Tibial nerve (tissue), 4 donors: ENCODE measurements at regions not wholly inside any gene's neighbourhood (a gene's known extent, or its start where the extent isn't known, plus 50 kb on each side); places are given as distances from the start of the nearest gene placed in this dataset.

Source experiments
- DNase-seq, 2 donors: peaks; one replicate each; pipeline ENCODE4 v3.0.0-alpha.2; 2019; ENCODE audit warnings: low spot score in 2 of 2
- H3K27ac ChIP-seq, 4 donors: fragments of 200-600 bp; sonication (generic) in 3 of 4; one replicate each; pipeline ENCODE4 v1.5.1; 2017 to 2019; ENCODE audit warnings: mild to moderate bottlenecking in 1 of 4
- H3K27me3 ChIP-seq, 2 donors: fragments of 200-600 bp; sonication (generic) in 1 of 2; one replicate each; pipeline versions ENCODE4 v1.5.1 to v1.6.0; 2017 to 2019
- H3K36me3 ChIP-seq, 3 donors: fragments of 200-600 bp; sonication (generic); one replicate each; pipeline ENCODE4 v1.5.1; 2018 to 2019
- H3K4me1 ChIP-seq, 4 donors: fragments of 200-600 bp; sonication (generic) in 3 of 4; one replicate each; pipeline ENCODE4 v1.5.1; 2017 to 2019
- H3K4me3 ChIP-seq, 4 donors: fragments of 200-600 bp; sonication (generic) in 3 of 4; one replicate each; pipeline ENCODE4 v1.5.1; 2017 to 2019; ENCODE audit warnings: mild to moderate bottlenecking in 1 of 4, moderate library complexity in 1 of 4
- H3K9me3 ChIP-seq, 4 donors: fragments of 200-600 bp; sonication (generic) in 3 of 4; one replicate each; pipeline ENCODE4 v1.5.1; 2017 to 2019
- CTCF ChIP-seq, 5 experiments: fragments of 200-600 bp in 3 of 5; fragments of 450-650 bp in 2 of 5; sonication (generic) in 3 of 5; IDR thresholded peaks; one replicate each; pipeline ENCODE4 v1.5.1; 2016 to 2019; ENCODE audit warnings: antibody characterized with exemption in 5 of 5, mild to moderate bottlenecking in 3 of 5, moderate library complexity in 2 of 5
- EP300 ChIP-seq, 2 donors: sonication (generic); formaldehyde crosslinking; IDR thresholded peaks; one replicate each; pipeline ENCODE4 v1.6.1; 2017; ENCODE audit warnings: antibody characterized with exemption in 2 of 2, mild to moderate bottlenecking in 1 of 2
- POLR2A ChIP-seq, 2 donors: fragments of 450-650 bp; IDR thresholded peaks; one replicate each; pipeline ENCODE4 v1.6.1; 2017; ENCODE audit warnings: antibody characterized with exemption in 2 of 2, mild to moderate bottlenecking in 2 of 2, moderate library complexity in 2 of 2
- WGBS, 2 donors: methylation state at CpG; one replicate each; pipeline ENCODE4 v1.1.5; 2018; 5-methylcytosine and 5-hydroxymethylcytosine counted together

DNA sequence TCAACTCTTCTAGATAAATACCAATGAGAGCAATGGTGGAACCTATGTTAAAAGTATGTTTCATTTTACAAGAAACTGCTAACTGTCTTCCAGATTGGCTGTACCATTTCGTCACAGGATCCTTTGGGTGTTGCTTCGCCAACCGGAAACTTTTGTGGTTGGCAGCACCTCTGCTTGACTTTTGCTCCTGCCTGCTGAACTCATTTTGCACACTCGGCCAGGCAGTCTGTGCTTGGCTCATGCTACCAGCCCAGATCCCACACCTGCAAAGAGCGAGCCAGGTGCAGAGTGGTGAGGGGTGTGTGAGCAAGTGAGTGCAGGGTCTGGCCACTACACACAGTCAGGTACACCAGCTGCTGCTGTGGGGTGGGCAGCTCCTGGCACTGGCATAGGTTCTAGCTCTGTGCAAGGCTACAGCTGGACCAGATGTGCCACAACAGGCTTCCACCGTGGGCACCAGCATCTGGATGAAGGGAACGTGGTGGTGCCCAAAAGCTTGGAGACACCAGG is 422.3 kb downstream of the PRR16 start:
- no peak for TF ChIP-seq EP300 (IDR thresholded peaks at IDR 0.05)
- no peak for TF ChIP-seq POLR2A (IDR thresholded peaks at IDR 0.05)
- TF ChIP-seq CTCF (IDR thresholded peaks at IDR 0.05): no peak
- Histone ChIP-seq H3K9me3 (no peaks in the 10 kb centered on the region), H3K27me3 (no peaks in the 10 kb centered on the region), H3K4me3 (no peak overlapping the region), H3K4me1 (no peaks in the 10 kb centered on the region), H3K27ac (no peak overlapping the region), H3K36me3 (no peaks in the 10 kb centered on the region)
- 70 to 95% methylated on average over 7 of the region's 7 CpGs for WGBS, 2 donors
- DNase-seq: no peak

DNA sequence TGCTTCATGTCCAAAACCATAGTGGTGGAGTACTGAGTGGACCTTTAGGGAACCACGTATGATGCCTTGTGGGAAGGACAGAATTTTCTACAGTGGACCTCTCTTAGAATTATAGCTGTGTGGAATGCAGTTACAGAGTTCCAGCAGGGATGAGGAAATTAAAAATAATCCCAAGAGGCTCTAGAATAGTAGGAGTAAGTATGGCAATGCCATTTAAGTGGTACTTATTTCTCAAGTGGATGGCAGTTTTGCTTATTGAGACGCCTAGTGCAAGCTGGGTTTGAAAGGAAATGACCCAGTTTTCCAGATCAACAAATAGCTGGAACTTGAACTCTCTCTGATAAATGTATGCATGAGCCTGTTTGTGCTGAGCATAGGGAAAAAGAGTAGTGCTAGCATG is 431.6 kb downstream of the PRR16 start:
- Histone ChIP-seq H3K9me3 (no peaks in the 10 kb centered on the region), H3K27me3 (no peaks in the 10 kb centered on the region), H3K36me3 (no peaks in the 10 kb centered on the region), H3K27ac (no peak overlapping the region), H3K4me1 (no peaks in the 10 kb centered on the region), H3K4me3 (no peak overlapping the region)
- 76 to 82% methylated on average over 2 of the region's 2 CpGs for whole genome bisulfite sequencing, 2 donors
- DNase-seq: no peak
- TF ChIP-seq CTCF (IDR thresholded peaks at IDR 0.05) (no peak), EP300 (IDR thresholded peaks at IDR 0.05) (no peak), POLR2A (IDR thresholded peaks at IDR 0.05) (no peak)

GRCh38 chr5:120901199-120901598 is 437.1 kb downstream of the PRR16 start:
- Histone ChIP-seq H3K4me3 (no peak overlapping the region), H3K36me3 (no peaks in the 10 kb centered on the region), H3K27ac (no peak overlapping the region), H3K27me3 (no peaks in the 10 kb centered on the region), H3K4me1 (no peaks in the 10 kb centered on the region), H3K9me3 (no peaks in the 10 kb centered on the region)
- no peak for DNase-seq
- TF ChIP-seq POLR2A (IDR thresholded peaks at IDR 0.05): no peak
- no peak for TF ChIP-seq EP300 (IDR thresholded peaks at IDR 0.05)
- TF ChIP-seq CTCF (IDR thresholded peaks at IDR 0.05): no peak
- 63 to 71% methylated on average over 1 of the region's 1 CpG for WGBS, 2 donors

DNA sequence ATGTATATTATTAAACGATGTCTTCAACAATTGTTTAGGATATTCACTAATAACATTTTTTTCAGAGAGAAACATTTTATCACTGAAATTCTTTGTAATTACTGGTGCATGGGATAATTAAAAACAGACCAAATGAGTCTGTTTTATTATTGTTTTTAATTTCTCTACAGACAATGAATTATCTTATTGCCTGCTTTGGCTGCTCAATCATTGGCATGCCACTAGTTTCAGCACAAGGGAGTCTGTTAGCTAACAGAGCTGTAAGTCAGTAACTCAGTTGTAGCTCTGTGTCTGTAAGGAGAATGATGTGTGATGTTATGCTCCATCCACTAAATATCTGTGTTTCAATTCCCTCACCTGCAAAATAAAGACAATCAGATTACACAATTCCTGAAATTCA is 443.9 kb downstream of the PRR16 start:
- TF ChIP-seq EP300 (IDR thresholded peaks at IDR 0.05) (no peak), POLR2A (IDR thresholded peaks at IDR 0.05) (no peak), CTCF (IDR thresholded peaks at IDR 0.05) (no peak)
- H3K36me3 ChIP-seq: no peaks in the 10 kb centered on the region
- no peak overlapping the region for H3K4me3 ChIP-seq
- no peak overlapping the region for H3K27ac ChIP-seq
- WGBS, 2 donors: 94 to 97% methylated on average over 1 of the region's 1 CpG
- no peaks in the 10 kb centered on the region for H3K4me1 ChIP-seq
- DNase-seq: no peak
- H3K27me3 ChIP-seq: no peaks in the 10 kb centered on the region
- H3K9me3 ChIP-seq: no peaks in the 10 kb centered on the region

DNA sequence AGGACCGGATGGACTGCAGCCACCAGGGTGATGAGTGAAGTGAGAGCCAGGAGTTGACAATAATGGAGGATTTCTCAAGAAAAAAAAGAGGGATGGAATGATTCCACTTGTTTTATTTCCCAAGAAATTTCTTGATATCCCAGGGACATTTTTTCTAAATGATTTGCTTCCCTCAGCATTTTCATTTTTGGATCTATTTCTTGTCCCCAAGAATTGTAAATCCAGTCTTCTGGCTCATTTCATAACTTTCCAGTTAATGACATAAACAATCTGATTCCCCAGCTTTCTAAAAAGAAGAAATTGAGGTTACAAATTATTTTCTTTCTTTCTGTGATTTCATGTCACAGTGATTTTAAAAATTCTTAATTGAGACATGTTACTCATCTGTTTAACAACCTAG is 446.5 kb downstream of the PRR16 start:
- TF ChIP-seq POLR2A (IDR thresholded peaks at IDR 0.05) (no peak), CTCF (IDR thresholded peaks at IDR 0.05) (no peak), EP300 (IDR thresholded peaks at IDR 0.05) (no peak)
- Histone ChIP-seq H3K4me1 (no peaks in the 10 kb centered on the region), H3K36me3 (no peaks in the 10 kb centered on the region), H3K4me3 (no peak overlapping the region), H3K27ac (no peak overlapping the region), H3K27me3 (no peaks in the 10 kb centered on the region), H3K9me3 (no peaks in the 10 kb centered on the region)
- 44 to 60% methylated on average over 1 of the region's 1 CpG for WGBS, 2 donors
- no peak for DNase-seq
